Left forelimb (tissue), 1 donor: ENCODE measurements at regions not wholly inside any gene's neighbourhood (a gene's known extent, or its start where the extent isn't known, plus 50 kb on each side); places are given as distances from the start of the nearest gene placed in this dataset.
A peak's percentile ranks its signal among the peaks of the same experiment; 100 is the strongest.

Experiments
- DNase-seq: peaks from one replicate; pipeline ENCODE4 v3.0.0-alpha.2; 2018; ENCODE audit warnings: low spot score

DNA sequence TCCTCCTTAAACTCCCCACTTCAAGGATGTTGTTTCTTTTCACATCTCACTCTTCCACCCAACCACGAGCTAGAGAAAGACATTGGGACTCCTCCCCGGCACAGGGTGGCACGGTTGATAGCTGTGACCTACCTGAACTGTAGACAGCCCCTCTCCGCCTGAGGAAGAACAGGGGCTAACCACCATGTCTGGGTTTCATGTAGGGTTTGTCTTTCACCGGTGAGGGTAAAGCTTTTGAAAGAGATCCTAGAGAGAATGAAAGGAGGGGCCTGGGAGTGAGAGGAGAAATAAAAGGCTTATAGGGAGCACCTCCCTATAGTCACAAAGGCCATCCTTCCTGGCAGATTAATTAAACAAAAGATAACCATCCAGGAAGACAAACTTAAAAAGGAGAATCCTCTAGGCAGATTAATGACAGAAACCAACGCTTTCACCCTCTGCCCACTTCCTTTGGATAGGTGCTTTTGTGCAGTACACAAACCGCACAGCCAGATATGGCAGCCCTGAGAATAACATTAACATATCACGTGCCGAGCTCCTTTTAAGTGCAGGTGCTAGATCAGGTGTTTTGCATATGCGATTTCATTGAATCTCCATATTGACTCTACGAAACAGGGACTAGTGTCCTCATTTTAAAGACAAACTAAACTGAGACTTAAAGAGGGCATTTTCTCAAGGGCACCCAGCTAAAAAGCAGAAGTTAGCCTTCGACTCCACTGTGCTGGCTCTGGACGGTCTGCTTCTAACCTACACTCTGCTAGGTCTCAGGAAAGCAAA is 178.1 kb upstream of the RUNX1 start:
- DNase-seq = no peak

DNA sequence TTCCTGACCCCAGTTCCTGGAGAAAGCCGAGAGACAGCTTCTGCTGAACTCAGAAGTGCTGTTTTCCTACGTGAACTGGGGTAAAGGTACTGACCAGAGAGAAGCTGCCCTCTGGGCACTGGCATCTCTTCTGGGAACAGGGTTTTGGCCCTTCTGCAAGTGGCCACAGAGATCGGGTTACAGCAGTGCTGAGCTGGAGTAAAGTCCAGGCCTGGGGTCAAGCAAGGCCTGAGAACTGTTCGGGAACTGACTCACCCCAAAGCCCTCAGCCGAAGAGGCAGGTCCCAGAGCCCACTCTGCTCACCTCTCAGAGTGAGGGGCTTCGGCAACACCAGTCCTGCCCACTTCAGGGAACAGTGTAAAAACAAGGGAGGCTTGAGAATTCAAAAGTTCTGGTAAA is 177.2 kb upstream of the RUNX1 start:
- DNase-seq = no peak

DNA sequence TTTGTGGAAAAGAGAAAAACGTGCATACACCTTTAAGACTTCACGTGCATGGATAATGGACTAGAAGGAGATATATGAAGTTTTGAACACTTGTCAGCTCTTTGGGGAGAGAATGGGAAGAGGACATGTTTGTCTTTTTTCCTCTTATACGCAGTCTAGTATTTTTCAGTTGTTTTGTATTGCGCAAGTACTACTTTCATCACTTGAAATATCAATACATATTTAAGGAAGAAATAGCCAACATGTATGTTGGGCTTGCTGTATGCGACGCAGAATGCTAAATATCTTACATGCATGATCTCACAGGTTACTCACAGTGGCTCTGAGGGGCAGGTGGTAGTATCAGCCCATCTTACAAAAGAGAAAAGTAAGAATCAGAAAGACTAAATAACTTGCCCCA is 176.5 kb upstream of the RUNX1 start:
- no peak for DNase-seq

DNA sequence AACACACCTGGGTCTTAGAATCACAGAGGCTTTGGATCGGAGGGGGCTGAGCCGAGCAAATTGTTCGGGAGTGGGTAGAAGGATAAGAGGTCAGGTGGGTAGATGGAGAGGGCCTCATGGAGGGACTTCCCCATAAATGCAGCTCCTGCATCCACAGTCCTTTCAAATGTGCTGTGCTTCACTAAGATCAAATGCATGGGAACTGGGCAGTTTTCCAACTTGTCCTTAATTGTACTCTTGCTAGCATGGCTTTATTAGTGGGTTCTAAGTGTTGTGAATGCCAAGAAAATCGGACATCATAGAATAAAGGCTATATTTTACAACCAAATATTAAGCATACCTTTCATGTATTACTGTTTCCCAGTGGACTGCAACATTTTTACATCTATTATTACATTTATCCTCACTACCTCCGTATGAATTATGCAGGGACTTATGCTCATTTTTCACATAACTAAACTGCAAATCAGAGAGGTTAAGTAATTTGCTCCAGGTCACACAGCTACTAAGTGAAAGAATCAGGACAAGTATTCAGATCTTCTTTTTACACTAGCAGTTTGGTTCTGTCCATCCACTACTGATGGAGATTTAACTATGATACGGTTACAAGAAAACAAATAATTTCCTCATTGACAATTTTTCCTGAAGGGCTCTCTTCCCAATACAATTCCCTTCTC is 174.5 kb upstream of the RUNX1 start:
- no peak for DNase-seq

DNA sequence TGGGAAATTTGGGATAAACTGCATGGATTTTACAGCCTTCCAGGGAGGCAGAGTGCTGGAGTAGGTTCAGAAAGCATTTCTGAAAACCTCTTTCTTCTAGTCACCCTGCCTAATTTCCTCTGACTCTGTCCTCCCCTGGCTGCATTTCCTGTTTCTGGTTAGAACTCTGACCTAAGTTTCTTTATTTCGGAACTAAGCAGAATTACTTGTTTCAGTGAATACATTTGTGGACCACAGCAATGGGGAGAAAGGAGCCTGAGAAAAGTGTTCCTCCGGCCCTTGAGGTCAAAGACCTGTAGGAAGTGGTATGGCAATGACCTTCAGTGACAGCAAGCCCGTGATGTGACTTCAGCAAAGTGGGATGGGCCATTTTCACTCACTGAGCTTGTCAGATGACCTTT is 173.4 kb upstream of the RUNX1 start:
- no peak for DNase-seq

DNA sequence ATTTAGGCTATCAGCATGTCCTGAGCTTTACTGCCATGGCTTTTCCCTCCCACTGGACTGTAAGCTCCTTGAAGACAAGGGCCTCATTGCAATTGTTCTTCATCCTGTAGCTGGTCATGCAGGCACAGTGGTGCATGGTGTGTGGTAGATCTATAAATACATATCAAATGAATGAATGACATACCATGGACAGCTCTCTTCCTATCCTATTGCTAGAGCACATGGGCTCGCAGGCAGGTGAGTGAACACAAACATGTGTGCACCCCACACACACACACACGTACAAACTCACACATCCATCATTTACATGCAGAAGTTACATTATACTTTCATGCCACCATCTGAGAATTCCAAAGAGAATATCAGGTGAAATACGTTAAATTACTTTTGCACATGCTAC is 172.9 kb upstream of the RUNX1 start:
- DNase-seq = no peak

DNA sequence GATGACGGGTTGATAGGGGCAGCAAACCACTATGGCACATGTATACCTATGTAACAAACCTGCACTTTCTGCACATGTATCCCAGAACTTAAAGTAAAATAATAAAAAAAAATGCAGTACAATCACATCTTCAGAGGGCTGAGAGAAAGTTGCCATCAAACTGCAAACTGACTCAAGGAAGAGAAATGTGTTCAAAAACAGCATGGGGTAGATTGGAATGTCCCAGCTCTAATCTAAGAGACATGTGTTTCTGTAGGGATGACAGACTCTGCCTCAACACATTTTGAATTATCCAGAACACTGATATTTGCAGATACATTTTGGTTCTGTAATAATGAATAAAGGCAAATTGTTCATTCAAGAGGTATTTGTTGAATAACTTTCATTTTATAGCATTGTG is 171.2 kb upstream of the RUNX1 start:
- no peak for DNase-seq

DNA sequence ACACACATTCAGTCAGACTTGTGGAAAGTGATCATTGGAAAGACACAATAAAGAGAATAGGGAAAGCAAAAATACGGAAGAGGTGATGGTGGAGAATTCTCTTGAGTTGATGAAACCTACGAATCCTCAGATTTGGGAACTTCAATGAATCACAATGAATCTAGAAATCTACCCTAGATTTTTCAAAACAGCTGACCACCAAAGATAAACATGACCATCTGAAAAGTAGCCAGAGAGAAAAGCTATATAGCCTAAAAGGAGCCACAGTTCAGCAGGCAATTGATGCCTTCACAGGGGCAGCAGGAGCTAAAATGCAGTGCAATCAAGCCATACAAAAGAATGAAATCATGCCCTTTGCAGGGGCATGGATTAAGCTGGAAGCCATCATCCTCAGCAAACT is 170.6 kb upstream of the RUNX1 start:
- no peak for DNase-seq

DNA sequence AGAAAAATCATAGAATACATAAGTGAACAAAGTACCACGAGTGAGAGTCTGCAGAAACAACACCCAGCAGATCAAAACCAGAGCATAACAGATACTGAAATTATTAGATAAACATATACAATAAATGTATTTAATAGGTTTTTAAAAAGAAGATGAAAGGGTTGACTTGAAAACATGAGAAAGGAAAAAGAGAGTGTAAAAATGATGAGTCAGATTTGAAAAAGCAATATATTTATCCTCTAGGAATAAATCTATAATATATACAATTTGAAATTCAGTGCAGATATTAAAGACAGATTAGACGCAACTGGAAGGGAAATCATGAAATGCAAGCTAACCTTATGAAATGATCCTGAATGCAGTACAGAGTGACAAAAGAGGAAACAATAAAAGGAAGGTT is 170.2 kb upstream of the RUNX1 start:
- DNase-seq = no peak

DNA sequence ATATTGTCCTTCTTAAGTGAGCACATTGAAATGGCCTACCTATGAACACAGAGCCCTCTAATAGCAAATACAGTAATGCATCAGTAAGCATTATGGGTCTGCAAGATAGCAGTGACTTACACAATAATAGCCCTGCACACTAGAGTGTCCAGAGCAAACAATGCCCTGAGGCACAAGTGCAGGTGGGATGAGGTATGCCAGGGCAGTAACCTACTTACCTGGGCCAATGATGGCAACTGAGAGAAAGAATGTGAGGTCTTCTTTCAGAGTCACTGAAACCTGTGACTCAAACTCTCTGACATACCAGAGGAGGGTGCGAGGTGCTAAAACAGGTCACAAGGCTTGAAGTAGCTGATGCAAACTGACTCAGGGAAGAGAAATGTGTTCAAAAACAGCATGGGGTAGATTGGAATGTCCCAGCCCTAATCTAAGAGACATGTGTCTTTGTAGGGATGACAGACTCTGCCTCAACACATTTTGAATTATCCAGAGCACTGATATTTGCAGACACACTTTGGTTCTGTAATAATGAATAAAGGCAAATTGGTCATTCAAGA is 168.5 kb upstream of the RUNX1 start:
- DNase-seq = no peak

DNA sequence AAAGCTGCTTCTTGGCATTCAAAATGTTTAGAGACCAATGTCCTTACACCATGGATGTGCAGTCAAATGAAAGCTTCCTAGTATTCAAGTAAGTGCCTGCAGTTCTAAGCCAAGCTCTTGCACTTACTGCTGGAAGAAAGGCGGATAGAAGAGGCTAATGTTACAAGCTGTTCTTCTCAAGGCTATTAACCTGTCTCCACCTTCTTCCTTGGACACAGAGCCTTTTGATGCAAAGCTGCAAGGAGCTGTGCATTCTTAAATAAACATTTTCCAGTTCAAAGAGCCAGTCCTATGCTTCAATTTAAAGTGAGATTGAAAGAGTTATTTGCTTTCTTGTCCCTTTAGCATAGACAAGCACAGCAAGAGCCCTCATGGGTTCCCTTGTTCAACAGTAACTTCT is 167.9 kb upstream of the RUNX1 start:
- DNase-seq = no peak

DNA sequence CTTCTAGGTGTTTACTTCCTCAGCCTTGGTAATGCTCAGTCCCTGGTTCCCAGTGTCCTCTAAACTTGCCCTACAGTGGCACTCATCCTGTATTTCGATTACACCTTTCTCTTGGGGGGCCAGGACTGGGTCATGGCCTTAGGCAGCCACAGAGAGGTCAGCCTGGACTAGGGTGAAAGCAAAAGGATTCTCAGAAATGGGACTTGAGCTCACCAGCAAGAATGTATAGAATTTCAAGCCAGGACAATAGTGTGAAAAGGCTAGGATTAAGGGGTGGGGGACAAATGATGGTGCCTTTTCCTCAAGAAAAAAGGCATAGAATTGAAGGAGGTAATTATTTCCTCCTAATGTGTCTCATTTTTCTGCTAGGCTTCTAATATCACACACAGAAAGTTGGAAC is 166.8 kb upstream of the RUNX1 start:
- DNase-seq = no peak

DNA sequence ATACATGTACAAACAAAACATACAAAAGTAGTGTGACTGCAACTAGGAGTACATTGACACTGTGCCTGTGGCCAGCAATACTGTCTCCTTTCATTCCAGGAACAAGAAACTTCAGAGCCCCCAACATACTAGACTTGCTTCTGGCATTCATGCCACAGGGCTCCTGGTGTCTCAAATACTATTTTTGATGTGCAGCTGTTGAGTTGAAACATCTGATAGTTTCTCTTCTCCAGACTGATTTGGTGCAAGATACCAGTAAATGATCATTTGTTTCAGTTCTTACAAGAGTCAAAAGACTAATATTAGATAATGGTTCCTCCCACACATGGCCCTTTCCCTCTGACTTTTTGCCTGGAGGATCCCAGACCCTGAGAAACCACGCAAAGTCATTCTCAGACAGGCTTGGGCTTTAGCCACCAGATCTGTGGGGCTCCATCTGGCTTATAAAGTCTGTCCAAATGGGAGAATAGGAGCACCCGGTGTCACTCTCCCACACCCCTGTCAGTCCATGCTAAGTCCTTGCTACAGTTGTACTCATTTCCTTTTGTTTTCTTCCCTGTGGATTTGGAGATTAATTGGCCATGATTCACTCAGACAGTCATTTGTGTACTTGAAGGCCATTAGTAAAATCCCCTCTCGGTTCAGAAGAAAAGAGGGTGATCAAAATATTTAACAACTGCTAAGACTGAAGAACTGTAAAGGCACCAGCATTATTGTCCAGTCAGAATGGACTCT is 163.5 kb upstream of the RUNX1 start:
- no peak for DNase-seq

DNA sequence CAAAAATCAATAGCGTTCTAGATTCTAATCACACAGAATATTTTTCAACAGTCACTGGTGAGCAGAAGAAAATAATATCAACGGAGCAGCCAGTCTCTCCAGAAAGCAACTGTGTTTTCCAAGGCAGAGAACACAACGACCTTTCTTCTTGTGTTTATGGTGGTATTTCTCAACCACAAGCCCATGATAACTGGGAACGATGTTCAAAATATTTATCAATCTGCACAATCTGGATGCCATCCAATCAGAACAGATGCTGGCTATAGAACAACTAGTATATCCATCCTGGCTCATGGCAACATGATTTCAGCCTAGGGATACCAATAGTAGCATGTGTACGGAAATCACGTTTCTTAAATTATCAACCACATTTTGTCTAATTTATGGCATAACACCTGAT is 162.7 kb upstream of the RUNX1 start:
- DNase-seq = no peak

DNA sequence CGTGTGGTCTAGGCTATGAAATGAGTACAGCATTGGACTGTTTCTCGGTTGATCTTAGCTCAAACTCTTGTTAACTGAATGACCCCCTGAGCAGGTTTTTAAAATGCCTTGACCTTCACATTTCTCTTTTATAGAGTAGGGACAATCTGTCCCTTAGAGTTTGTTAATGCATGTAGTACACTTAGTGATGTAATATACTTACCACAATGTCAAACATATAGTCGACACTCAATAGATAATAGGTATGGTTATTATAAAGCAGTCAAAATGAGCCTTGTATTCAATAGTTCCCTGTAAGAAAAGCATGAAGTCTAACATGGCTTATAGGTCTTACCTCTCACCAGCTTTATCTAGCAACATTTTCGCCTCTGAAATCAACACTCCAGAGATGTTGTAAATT is 161.0 kb upstream of the RUNX1 start:
- DNase-seq = no peak

DNA sequence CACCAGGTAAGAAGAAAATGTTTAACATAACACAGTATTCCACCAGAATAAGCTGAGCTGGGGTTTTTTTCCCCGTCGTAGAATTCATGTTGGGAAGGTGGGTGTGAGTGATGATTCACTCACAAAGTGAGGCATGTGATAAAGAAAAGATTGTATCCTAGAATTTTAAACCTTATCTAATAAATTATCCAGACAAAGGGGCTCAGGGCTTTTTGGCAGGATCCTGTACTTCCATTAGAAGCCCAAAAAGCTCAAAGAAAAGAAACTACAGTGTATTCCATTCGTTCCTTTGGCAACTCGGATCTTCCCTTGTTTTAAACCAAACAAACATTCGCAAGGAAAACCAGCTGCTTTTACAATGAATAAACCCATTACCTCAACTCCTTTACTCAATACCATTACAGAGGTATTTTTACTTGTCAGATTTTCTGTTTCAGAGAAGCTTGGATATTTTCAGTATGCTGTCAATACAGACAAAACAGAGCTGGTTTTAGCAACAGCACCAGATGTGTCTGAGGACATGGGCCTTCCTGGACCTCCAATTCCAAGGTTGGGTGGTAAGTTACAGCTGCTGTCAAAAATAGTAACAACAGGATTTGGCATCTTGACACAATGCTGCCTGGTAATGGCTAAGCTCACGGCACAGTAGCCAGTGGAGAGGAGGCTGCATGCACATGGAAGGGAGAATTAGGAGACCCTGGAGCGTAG is 159.9 kb upstream of the RUNX1 start:
- no peak for DNase-seq

DNA sequence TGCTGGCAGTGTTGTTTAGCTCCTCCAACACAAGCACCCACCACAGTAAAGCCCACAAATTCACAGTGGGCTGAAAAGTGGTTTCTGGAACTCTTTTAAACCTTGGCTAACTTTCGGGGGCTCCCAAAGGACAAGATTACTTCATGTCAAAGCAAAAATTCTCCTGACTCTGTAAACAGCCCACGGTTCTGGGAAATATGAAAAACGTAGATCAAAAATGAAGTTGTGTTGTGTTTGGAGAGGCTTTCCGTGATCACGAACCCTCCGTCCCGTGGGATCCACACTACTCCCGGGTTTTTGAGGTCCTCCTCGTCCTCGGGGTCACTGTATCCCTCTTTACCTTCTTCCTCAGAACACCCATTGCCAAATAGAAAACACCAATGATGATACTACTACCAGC is 159.0 kb upstream of the RUNX1 start:
- DNase-seq = no peak

DNA sequence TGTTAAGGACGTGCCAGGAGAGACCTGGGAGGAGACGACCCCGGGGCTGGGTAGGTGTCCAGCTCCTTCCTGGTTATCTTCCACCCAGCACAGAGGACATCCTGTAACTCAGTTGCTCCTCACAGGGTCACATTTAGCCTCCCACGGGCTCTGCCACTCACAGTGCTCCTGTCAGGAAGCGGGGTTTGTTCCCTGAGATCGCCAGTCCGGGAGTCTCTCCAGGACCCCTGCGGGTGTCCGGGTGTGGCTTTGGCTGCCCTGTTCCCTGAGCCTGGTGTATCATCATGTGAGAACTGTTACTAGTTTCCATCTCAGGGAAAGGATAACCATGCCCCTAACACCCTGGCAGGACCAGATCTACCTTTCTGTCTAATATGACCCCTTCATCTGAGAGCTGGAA is 158.2 kb upstream of the RUNX1 start:
- DNase-seq = no peak

DNA sequence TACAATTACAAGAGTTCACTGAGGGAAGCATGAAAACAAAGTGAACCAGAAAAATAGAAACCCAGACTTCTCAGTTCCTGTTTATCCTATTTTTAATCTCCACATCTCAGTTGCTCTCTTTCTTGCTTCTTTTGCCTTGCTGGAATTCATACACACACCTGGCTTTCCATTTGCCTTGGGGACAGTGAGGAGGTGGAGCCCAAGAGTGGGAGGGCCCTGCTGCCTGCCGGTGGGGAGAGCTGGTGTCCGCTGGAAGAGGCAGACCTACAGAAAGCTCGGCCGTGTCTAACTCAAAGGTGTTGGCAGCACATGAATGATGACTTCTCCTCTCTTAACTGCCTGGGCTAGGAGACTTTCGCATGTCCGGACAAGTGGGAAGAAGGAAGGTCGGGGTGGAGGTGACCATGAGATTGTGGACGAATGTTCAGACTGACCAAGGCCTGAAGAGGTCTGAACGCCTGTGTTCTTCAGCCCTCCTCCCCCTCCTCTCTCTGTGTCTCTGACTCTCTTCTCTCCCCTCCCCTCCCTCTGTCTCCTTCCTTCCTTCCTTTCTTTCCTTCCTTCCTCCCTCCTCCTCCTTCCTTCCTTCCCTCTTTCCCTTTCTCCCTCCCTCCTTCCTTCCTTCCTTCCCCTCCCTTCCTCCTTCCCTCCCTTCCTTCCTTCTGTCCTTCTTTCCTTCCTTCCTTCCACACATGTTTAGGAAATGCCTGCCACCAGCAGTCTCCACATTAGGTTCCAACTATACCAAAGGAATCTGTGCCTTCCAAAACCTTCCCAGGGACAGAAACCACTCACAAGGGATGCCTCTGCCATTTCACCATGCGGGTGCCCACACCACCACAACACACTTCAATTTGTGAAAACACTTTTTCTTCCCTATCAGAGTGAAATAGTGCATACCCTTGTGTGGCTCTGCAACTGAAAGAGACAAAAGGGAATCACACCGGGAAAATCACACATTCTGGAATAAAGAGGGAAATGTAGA is 157.3 kb upstream of the RUNX1 start:
- DNase-seq = no peak

DNA sequence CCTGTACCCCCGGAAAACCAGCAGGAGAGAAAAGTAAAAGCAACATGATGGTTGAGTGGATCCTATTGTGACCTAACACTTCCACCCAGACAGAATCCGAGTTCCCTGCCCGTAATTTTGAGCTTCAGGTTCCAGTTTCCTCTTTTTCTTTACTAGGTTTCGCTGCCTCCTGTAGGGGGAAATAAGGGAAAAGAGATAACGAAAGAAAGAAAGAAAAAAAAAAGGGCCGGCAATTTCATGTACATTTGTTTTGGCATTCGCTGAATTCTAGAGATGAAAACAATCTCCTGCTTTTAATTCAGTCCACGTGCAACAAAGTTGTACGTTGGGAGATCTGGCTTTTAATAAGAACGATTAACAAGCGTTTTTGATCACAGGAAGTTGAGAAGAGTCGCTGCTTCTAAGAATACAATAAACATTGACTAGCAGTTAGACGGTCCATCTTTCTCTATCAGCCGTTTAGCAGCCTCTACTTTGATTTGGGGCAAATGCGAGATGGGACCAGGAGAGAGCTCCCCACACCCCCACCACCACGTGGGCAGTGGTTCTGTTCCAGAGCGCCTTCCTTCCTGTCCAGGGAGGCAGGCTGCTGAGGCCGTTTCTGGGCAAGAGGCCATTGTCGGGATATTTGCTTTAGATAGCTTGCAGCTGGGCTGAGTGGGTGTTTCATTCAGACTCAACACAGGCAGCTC is 155.9 kb upstream of the RUNX1 start:
- DNase-seq = peak; percentile 88
